Esophagus squamous epithelium (tissue), 5 donors: ENCODE measurements at regions not wholly inside any gene's neighbourhood (a gene's known extent, or its start where the extent isn't known, plus 50 kb on each side); places are given as distances from the start of the nearest gene placed in this dataset.

Source experiments
- DNase-seq: peaks from one replicate; lab custom pipeline; 2025; lab: John Stamatoyannopoulos, UW
- H3K27ac ChIP-seq, 4 donors: fragments of 200-600 bp; sonication (generic); one replicate each; pipeline ENCODE4 v1.5.1; 2016 to 2019; ENCODE audit warnings: mild to moderate bottlenecking in 1 of 4
- H3K27me3 ChIP-seq, 4 donors: fragments of 200-600 bp; sonication (generic); 1 replicate in 3 of 4; 2 replicates in 1 of 4; pipeline versions ENCODE4 v1.5.1 to v1.6.0; 2017 to 2021; ENCODE audit warnings: antibody characterized with exemption in 1 of 4
- H3K36me3 ChIP-seq, 3 donors: fragments of 200-600 bp; sonication (generic); one replicate each; pipeline ENCODE4 v1.5.1; 2016 to 2019
- H3K4me1 ChIP-seq, 3 donors: fragments of 200-600 bp; sonication (generic); one replicate each; pipeline ENCODE4 v1.5.1; 2017 to 2019
- H3K4me3 ChIP-seq, 4 donors: fragments of 200-600 bp; sonication (generic); 1 replicate in 3 of 4; 2 replicates in 1 of 4; pipeline ENCODE4 v1.5.1; 2016 to 2019; ENCODE audit warnings: mild to moderate bottlenecking in 2 of 4, moderate library complexity in 1 of 4
- H3K9me3 ChIP-seq, 3 donors: fragments of 200-600 bp; sonication (generic); one replicate each; pipeline ENCODE4 v1.5.1; 2016 to 2019
- CTCF ChIP-seq, 6 experiments: fragments of 450-650 bp in 4 of 6; fragments of 200-600 bp in 2 of 6; sonication (generic) in 2 of 6; IDR thresholded peaks; one replicate each; pipeline ENCODE4 v1.5.1; 2016 to 2019; ENCODE audit warnings: antibody characterized with exemption in 6 of 6, mild to moderate bottlenecking in 4 of 6, moderate library complexity in 4 of 6
- POLR2A ChIP-seq, 4 donors: fragments of 450-650 bp; IDR thresholded peaks; one replicate each; pipeline ENCODE4 v1.6.1; 2017; ENCODE audit warnings: antibody characterized with exemption in 4 of 4, mild to moderate bottlenecking in 4 of 4, moderate library complexity in 3 of 4
- WGBS, 2 donors: methylation state at CpG; one replicate each; pipeline ENCODE4 v1.1.5; 2018; 5-methylcytosine and 5-hydroxymethylcytosine counted together
- intact Hi-C: fragments of 100-400 bp; cut with DNase I; formaldehyde crosslinking; loops from one replicate; pipeline ENCODE4 v1.15.0; 2022
- donor health status: DM: yes; HTN: yes; CAD: no.

GRCh38 chr7:106183952-106184351 lies 71.8 kb upstream of the SYPL1 start:
- Histone ChIP-seq H3K27ac (no peak overlapping the region), H3K27me3 (no peaks in the 10 kb centered on the region), H3K36me3 (no peaks in the 10 kb centered on the region), H3K4me3 (no peak overlapping the region), H3K4me1 (peaks cover 0 to 20% (median 5%) of the 10 kb centered on the region in 3 donors), H3K9me3 (no peaks in the 10 kb centered on the region)
- 74 to 83% methylated on average over 3 of the region's 3 CpGs for WGBS, 2 donors
- no peak for DNase-seq
- intact Hi-C loops: no loop called here
- no peak for TF ChIP-seq POLR2A (IDR thresholded peaks at IDR 0.05)
- no peak for TF ChIP-seq CTCF (IDR thresholded peaks at IDR 0.05)

- Histone ChIP-seq H3K9me3 (no peaks in the 10 kb centered on the region), H3K4me3 (no peak overlapping the region), H3K36me3 (no peaks in the 10 kb centered on the region), H3K27ac (no peak overlapping the region), H3K4me1 (peaks cover 0 to 30% (median 5%) of the 10 kb centered on the region in 3 donors), H3K27me3 (no peaks in the 10 kb centered on the region)
- DNase-seq: no peak
- no peak for TF ChIP-seq CTCF (IDR thresholded peaks at IDR 0.05)
- no peak for TF ChIP-seq POLR2A (IDR thresholded peaks at IDR 0.05)
- WGBS, 2 donors: 100% methylated on average over 1 of the region's 1 CpG
- intact Hi-C loops: no loop called here
Measured at GRCh38 chr7:106182904-106183303, 70.8 kb upstream of the SYPL1 start.

GRCh38 chr7:106181658-106182265 lies 69.7 kb upstream of the SYPL1 start:
- intact Hi-C loops: no loop called here
- Histone ChIP-seq H3K4me1 (peaks cover 1 to 40% (median 9%) of the 10 kb centered on the region in 3 donors), H3K27ac (no peak overlapping the region), H3K4me3 (no peak overlapping the region), H3K9me3 (no peaks in the 10 kb centered on the region), H3K36me3 (no peaks in the 10 kb centered on the region), H3K27me3 (no peaks in the 10 kb centered on the region)
- 79 to 85% methylated on average over 4 of the region's 4 CpGs for WGBS, 2 donors
- no peak for DNase-seq
- TF ChIP-seq CTCF (IDR thresholded peaks at IDR 0.05) (no peak), POLR2A (IDR thresholded peaks at IDR 0.05) (no peak)

- H3K4me1 ChIP-seq: peaks cover 5 to 46% (median 13%) of the 10 kb centered on the region in 3 donors
- intact Hi-C loops: no loop called here
- TF ChIP-seq CTCF (IDR thresholded peaks at IDR 0.05) (no peak), POLR2A (IDR thresholded peaks at IDR 0.05) (no peak)
- no peaks in the 10 kb centered on the region for H3K36me3 ChIP-seq
- 66 to 75% methylated on average over 6 of the region's 7 CpGs for WGBS, 2 donors
- DNase-seq: no peak
- H3K27ac ChIP-seq: no peak overlapping the region
- H3K9me3 ChIP-seq: no peaks in the 10 kb centered on the region
- H3K4me3 ChIP-seq: no peak overlapping the region
- H3K27me3 ChIP-seq: peaks cover 0 to 8% (median 2%) of the 10 kb centered on the region in 4 donors
Measured at GRCh38 chr7:106180721-106181120, 68.6 kb upstream of the SYPL1 start.

- Histone ChIP-seq H3K27me3 (peaks cover 0 to 12% (median 2%) of the 10 kb centered on the region in 4 donors), H3K36me3 (no peaks in the 10 kb centered on the region), H3K4me1 (peaks cover 5 to 46% (median 13%) of the 10 kb centered on the region in 3 donors), H3K4me3 (no peak overlapping the region), H3K9me3 (no peaks in the 10 kb centered on the region), H3K27ac (no peak overlapping the region)
- intact Hi-C loops: loop anchor here (10.0 kb wide), 1 partner anchor 556 kb away; no protein-coding TSS in a partner anchor
- TF ChIP-seq POLR2A (IDR thresholded peaks at IDR 0.05): no peak
- no peak for TF ChIP-seq CTCF (IDR thresholded peaks at IDR 0.05)
- 80 to 83% methylated on average over 1 to 2 of the region's 4 CpGs for WGBS, 2 donors
- no peak for DNase-seq
Measured at GRCh38 chr7:106179256-106179655, 67.1 kb upstream of the SYPL1 start.
